ENCODE measurements at regions not wholly inside any gene's neighbourhood (a gene's known extent, or its start where the extent isn't known, plus 50 kb on each side); places are given as distances from the start of the nearest gene placed in this dataset.

GRCh38 chr11:91871048-91871447 lies 353.6 kb upstream of the FAT3 start:
- Mint-ChIP-seq H3K4me3 (no peak overlapping the region), H3K27me3 (ENCODE audit: low read depth) (no peaks in the 10 kb centered on the region), H3K9me3 (peaks cover 19% of the 10 kb centered on the region), H3K36me3 (ENCODE audit: low read depth) (no peaks in the 10 kb centered on the region), H3K27ac (no peak overlapping the region), H3K4me1 (ENCODE audit: low read depth) (no peaks in the 10 kb centered on the region)

GRCh38 chr11:91869686-91870085 lies 354.9 kb upstream of the FAT3 start:
- H3K4me1 Mint-ChIP-seq (ENCODE audit: low read depth): no peaks in the 10 kb centered on the region
- H3K27ac Mint-ChIP-seq: no peak overlapping the region
- no peak overlapping the region for H3K4me3 Mint-ChIP-seq
- H3K9me3 Mint-ChIP-seq: peaks cover 14% of the 10 kb centered on the region
- no peaks in the 10 kb centered on the region for H3K36me3 Mint-ChIP-seq (ENCODE audit: low read depth)
- no peaks in the 10 kb centered on the region for H3K27me3 Mint-ChIP-seq (ENCODE audit: low read depth)

GRCh38 chr11:91866642-91867041 lies 358.0 kb upstream of the FAT3 start:
- no peak overlapping the region for H3K4me3 Mint-ChIP-seq

GRCh38 chr11:91860661-91861060 lies 364.0 kb upstream of the FAT3 start:
- no peaks in the 10 kb centered on the region for H3K4me1 Mint-ChIP-seq (ENCODE audit: low read depth)
- H3K9me3 Mint-ChIP-seq: no peaks in the 10 kb centered on the region
- no peaks in the 10 kb centered on the region for H3K27me3 Mint-ChIP-seq (ENCODE audit: low read depth)
- H3K27ac Mint-ChIP-seq: no peak overlapping the region
- no peaks in the 10 kb centered on the region for H3K36me3 Mint-ChIP-seq (ENCODE audit: low read depth)
- H3K4me3 Mint-ChIP-seq: no peak overlapping the region

More at GRCh38 chr11:91866642-91867041, 358.0 kb upstream of the FAT3 start:
- Mint-ChIP-seq H3K27me3 (ENCODE audit: low read depth) (no peaks in the 10 kb centered on the region), H3K27ac (no peak overlapping the region), H3K36me3 (ENCODE audit: low read depth) (no peaks in the 10 kb centered on the region), H3K9me3 (peaks cover 14% of the 10 kb centered on the region), H3K4me1 (ENCODE audit: low read depth) (no peaks in the 10 kb centered on the region)

GRCh38 chr11:91859666-91860065 lies 365.0 kb upstream of the FAT3 start:
- Mint-ChIP-seq H3K4me3 (no peak overlapping the region), H3K4me1 (ENCODE audit: low read depth) (no peaks in the 10 kb centered on the region), H3K27ac (no peak overlapping the region), H3K36me3 (ENCODE audit: low read depth) (no peaks in the 10 kb centered on the region), H3K27me3 (ENCODE audit: low read depth) (no peaks in the 10 kb centered on the region), H3K9me3 (no peaks in the 10 kb centered on the region)

GRCh38 chr11:91857179-91857578 lies 367.4 kb upstream of the FAT3 start:
- no peaks in the 10 kb centered on the region for H3K4me1 Mint-ChIP-seq (ENCODE audit: low read depth)
- H3K27me3 Mint-ChIP-seq (ENCODE audit: low read depth): no peaks in the 10 kb centered on the region
- no peaks in the 10 kb centered on the region for H3K9me3 Mint-ChIP-seq
- no peaks in the 10 kb centered on the region for H3K36me3 Mint-ChIP-seq (ENCODE audit: low read depth)
- H3K4me3 Mint-ChIP-seq: no peak overlapping the region
- no peak overlapping the region for H3K27ac Mint-ChIP-seq

- H3K4me3 Mint-ChIP-seq: no peak overlapping the region
- no peak overlapping the region for H3K27ac Mint-ChIP-seq
- H3K27me3 Mint-ChIP-seq (ENCODE audit: low read depth): no peaks in the 10 kb centered on the region
- H3K9me3 Mint-ChIP-seq: no peaks in the 10 kb centered on the region
- H3K4me1 Mint-ChIP-seq (ENCODE audit: low read depth): no peaks in the 10 kb centered on the region
- no peaks in the 10 kb centered on the region for H3K36me3 Mint-ChIP-seq (ENCODE audit: low read depth)
Observed at GRCh38 chr11:91854780-91855179, 369.8 kb upstream of the FAT3 start.

GRCh38 chr11:91854171-91854570 lies 370.4 kb upstream of the FAT3 start:
- Mint-ChIP-seq H3K4me3 (no peak overlapping the region), H3K27ac (no peak overlapping the region), H3K4me1 (ENCODE audit: low read depth) (no peaks in the 10 kb centered on the region), H3K36me3 (ENCODE audit: low read depth) (no peaks in the 10 kb centered on the region), H3K9me3 (no peaks in the 10 kb centered on the region), H3K27me3 (ENCODE audit: low read depth) (no peaks in the 10 kb centered on the region)

- no peaks in the 10 kb centered on the region for H3K4me1 Mint-ChIP-seq (ENCODE audit: low read depth)
- H3K9me3 Mint-ChIP-seq: peaks cover 5% of the 10 kb centered on the region
- no peak overlapping the region for H3K27ac Mint-ChIP-seq
- no peak overlapping the region for H3K4me3 Mint-ChIP-seq
- H3K27me3 Mint-ChIP-seq (ENCODE audit: low read depth): no peaks in the 10 kb centered on the region
- no peaks in the 10 kb centered on the region for H3K36me3 Mint-ChIP-seq (ENCODE audit: low read depth)
Observed at GRCh38 chr11:91851908-91852307, 372.7 kb upstream of the FAT3 start.

GRCh38 chr11:91850533-91851275 lies 373.9 kb upstream of the FAT3 start:
- H3K36me3 Mint-ChIP-seq (ENCODE audit: low read depth): no peaks in the 10 kb centered on the region
- H3K4me3 Mint-ChIP-seq: no peak overlapping the region
- no peaks in the 10 kb centered on the region for H3K27me3 Mint-ChIP-seq (ENCODE audit: low read depth)
- H3K9me3 Mint-ChIP-seq: peaks cover 5% of the 10 kb centered on the region
- no peak overlapping the region for H3K27ac Mint-ChIP-seq
- H3K4me1 Mint-ChIP-seq (ENCODE audit: low read depth): no peaks in the 10 kb centered on the region

GRCh38 chr11:91850021-91850420 lies 374.6 kb upstream of the FAT3 start:
- Mint-ChIP-seq H3K27me3 (ENCODE audit: low read depth) (no peaks in the 10 kb centered on the region), H3K36me3 (ENCODE audit: low read depth) (no peaks in the 10 kb centered on the region), H3K4me3 (no peak overlapping the region), H3K27ac (no peak overlapping the region), H3K4me1 (ENCODE audit: low read depth) (no peaks in the 10 kb centered on the region), H3K9me3 (peaks cover 5% of the 10 kb centered on the region)

- H3K9me3 Mint-ChIP-seq: peaks cover 5% of the 10 kb centered on the region
- H3K27ac Mint-ChIP-seq: no peak overlapping the region
- H3K36me3 Mint-ChIP-seq (ENCODE audit: low read depth): no peaks in the 10 kb centered on the region
- no peaks in the 10 kb centered on the region for H3K27me3 Mint-ChIP-seq (ENCODE audit: low read depth)
- no peak overlapping the region for H3K4me3 Mint-ChIP-seq
- no peaks in the 10 kb centered on the region for H3K4me1 Mint-ChIP-seq (ENCODE audit: low read depth)
Observed at GRCh38 chr11:91846649-91847048, 378.0 kb upstream of the FAT3 start.

- no peaks in the 10 kb centered on the region for H3K36me3 Mint-ChIP-seq (ENCODE audit: low read depth)
- no peaks in the 10 kb centered on the region for H3K27me3 Mint-ChIP-seq (ENCODE audit: low read depth)
- H3K4me3 Mint-ChIP-seq: no peak overlapping the region
- H3K9me3 Mint-ChIP-seq: peaks cover 5% of the 10 kb centered on the region
- H3K4me1 Mint-ChIP-seq (ENCODE audit: low read depth): no peaks in the 10 kb centered on the region
- no peak overlapping the region for H3K27ac Mint-ChIP-seq
Observed at GRCh38 chr11:91846002-91846401, 378.6 kb upstream of the FAT3 start.

- H3K27me3 Mint-ChIP-seq (ENCODE audit: low read depth): no peaks in the 10 kb centered on the region
- no peaks in the 10 kb centered on the region for H3K9me3 Mint-ChIP-seq
- H3K4me1 Mint-ChIP-seq (ENCODE audit: low read depth): no peaks in the 10 kb centered on the region
- no peak overlapping the region for H3K4me3 Mint-ChIP-seq
- no peak overlapping the region for H3K27ac Mint-ChIP-seq
- H3K36me3 Mint-ChIP-seq (ENCODE audit: low read depth): no peaks in the 10 kb centered on the region
Observed at GRCh38 chr11:91840640-91841240, 383.9 kb upstream of the FAT3 start.

- H3K4me1 Mint-ChIP-seq (ENCODE audit: low read depth): no peaks in the 10 kb centered on the region
Observed at GRCh38 chr11:91837411-91838330, 386.9 kb upstream of the FAT3 start.

More at GRCh38 chr11:91837411-91838330, 386.9 kb upstream of the FAT3 start:
- Mint-ChIP-seq H3K36me3 (ENCODE audit: low read depth) (no peaks in the 10 kb centered on the region), H3K4me3 (no peak overlapping the region), H3K27ac (no peak overlapping the region), H3K9me3 (peaks cover 6% of the 10 kb centered on the region), H3K27me3 (ENCODE audit: low read depth) (no peaks in the 10 kb centered on the region)

All from T-helper 1 cell treated with Interleukin-12 subunit alpha and Interleukin-12 subunit beta and Interleukin-4 antibody, amounts not matched to agents 30 μg/mL and 1 μg/mL, for 36 hours (primary cell).